ENCODE measurements at regions not wholly inside any gene's neighbourhood (a gene's known extent, or its start where the extent isn't known, plus 50 kb on each side); places are given as distances from the start of the nearest gene placed in this dataset.

GRCh38 chr5:3216386-3216785 is 379.2 kb upstream of the IRX1 start:
- no peak for DNase-seq

- no peak for DNase-seq
Measured at GRCh38 chr5:3214838-3215374, 380.7 kb upstream of the IRX1 start.

- no peak for DNase-seq
Measured at GRCh38 chr5:3214396-3214795, 381.2 kb upstream of the IRX1 start.

GRCh38 chr5:3212869-3213268 is 382.8 kb upstream of the IRX1 start:
- DNase-seq: no peak

GRCh38 chr5:3210531-3210930 is 385.1 kb upstream of the IRX1 start:
- DNase-seq: no peak

- DNase-seq: no peak
Measured at GRCh38 chr5:3209918-3210317, 385.7 kb upstream of the IRX1 start.

GRCh38 chr5:3202570-3202969 is 393.1 kb upstream of the IRX1 start:
- DNase-seq: no peak

GRCh38 chr5:3201941-3202340 is 393.7 kb upstream of the IRX1 start:
- DNase-seq: no peak

- DNase-seq: no peak
Measured at GRCh38 chr5:3201121-3201520, 394.5 kb upstream of the IRX1 start.

GRCh38 chr5:3199962-3200755 is 395.5 kb upstream of the IRX1 start:
- no peak for DNase-seq

GRCh38 chr5:3198074-3198449 is 397.6 kb upstream of the IRX1 start:
- no peak for DNase-seq

GRCh38 chr5:3197304-3198073 is 398.1 kb upstream of the IRX1 start:
- DNase-seq: peak; percentile 84 to 91

- no peak for DNase-seq
Measured at GRCh38 chr5:3195994-3196393, 399.6 kb upstream of the IRX1 start.

GRCh38 chr5:3194684-3195083 is 400.9 kb upstream of the IRX1 start:
- no peak for DNase-seq

- DNase-seq: no peak
Measured at GRCh38 chr5:3194271-3194670, 401.4 kb upstream of the IRX1 start.

- no peak for DNase-seq
Measured at GRCh38 chr5:3191585-3191984, 404.0 kb upstream of the IRX1 start.

- DNase-seq: no peak
Measured at GRCh38 chr5:3190930-3191329, 404.7 kb upstream of the IRX1 start.

- no peak for DNase-seq
Measured at GRCh38 chr5:3190433-3190832, 405.2 kb upstream of the IRX1 start.

GRCh38 chr5:3187771-3188425 is 407.7 kb upstream of the IRX1 start:
- peak; percentile 25 to 50 for DNase-seq

GRCh38 chr5:3186736-3187405 is 408.8 kb upstream of the IRX1 start:
- no peak for DNase-seq

GRCh38 chr5:3186156-3186555 is 409.5 kb upstream of the IRX1 start:
- no peak for DNase-seq

GRCh38 chr5:3185488-3185887 is 410.1 kb upstream of the IRX1 start:
- no peak for DNase-seq

All from NCI-H187 (cell line).